ENCODE measurements at regions not wholly inside any gene's neighbourhood (a gene's known extent, or its start where the extent isn't known, plus 50 kb on each side); places are given as distances from the start of the nearest gene placed in this dataset.

GRCh38 chr1:232457595-232457994 lies 172.3 kb downstream of the SIPA1L2 start:
- Histone ChIP-seq H3K4me2 (ENCODE audit: low read length) (no peak overlapping the region), H3K9ac (ENCODE audit: low read length) (no peak overlapping the region), H4K20me1 (ENCODE audit: insufficient read depth) (no peaks in the 10 kb centered on the region), H3K27ac (ENCODE audit: low read length) (no peak overlapping the region), H3K36me3 (ENCODE audit: insufficient read depth, low read length) (no peaks in the 10 kb centered on the region), H3K9me2 (ENCODE audit: insufficient read depth, low read length) (no peaks in the 10 kb centered on the region), H2AFZ (ENCODE audit: low read depth, low read length) (no peak overlapping the region), H3K4me3 (ENCODE audit: low read length) (no peak overlapping the region), H3F3A (ENCODE audit: insufficient read depth, low read length, poor library complexity, severe bottlenecking) (no peaks in the 10 kb centered on the region), H3K9me3 (ENCODE audit: low read length) (no peaks in the 10 kb centered on the region), H3K27me3 (ENCODE audit: insufficient read depth, low read depth, low read length) (no peaks in the 10 kb centered on the region), H3K79me2 (replicated peaks; ENCODE audit: insufficient read depth, low read length) (no peaks in the 10 kb centered on the region)
- TF ChIP-seq CTCF (IDR thresholded peaks at IDR 0.05; ENCODE audit: poor library complexity, severe bottlenecking) (no peak), MXI1 (conservative IDR thresholded peaks at IDR 0.05; ENCODE audit: poor library complexity, severe bottlenecking) (no peak), EP300 (conservative IDR thresholded peaks at IDR 0.05; ENCODE audit: poor library complexity, severe bottlenecking) (no peak), TAF1 (IDR thresholded peaks at IDR 0.05; ENCODE audit: low read depth) (no peak), POLR2AphosphoS5 (IDR thresholded peaks at IDR 0.05) (no peak), RAD21 (conservative IDR thresholded peaks at IDR 0.05) (no peak), SMC3 (conservative IDR thresholded peaks at IDR 0.05; ENCODE audit: poor library complexity) (no peak), EZH2 (IDR thresholded peaks at IDR 0.05; ENCODE audit: borderline replicate concordance, insufficient read depth, low read length, poor library complexity, severe bottlenecking) (no peak)
- TF ChIP-seq, protein P1, sequence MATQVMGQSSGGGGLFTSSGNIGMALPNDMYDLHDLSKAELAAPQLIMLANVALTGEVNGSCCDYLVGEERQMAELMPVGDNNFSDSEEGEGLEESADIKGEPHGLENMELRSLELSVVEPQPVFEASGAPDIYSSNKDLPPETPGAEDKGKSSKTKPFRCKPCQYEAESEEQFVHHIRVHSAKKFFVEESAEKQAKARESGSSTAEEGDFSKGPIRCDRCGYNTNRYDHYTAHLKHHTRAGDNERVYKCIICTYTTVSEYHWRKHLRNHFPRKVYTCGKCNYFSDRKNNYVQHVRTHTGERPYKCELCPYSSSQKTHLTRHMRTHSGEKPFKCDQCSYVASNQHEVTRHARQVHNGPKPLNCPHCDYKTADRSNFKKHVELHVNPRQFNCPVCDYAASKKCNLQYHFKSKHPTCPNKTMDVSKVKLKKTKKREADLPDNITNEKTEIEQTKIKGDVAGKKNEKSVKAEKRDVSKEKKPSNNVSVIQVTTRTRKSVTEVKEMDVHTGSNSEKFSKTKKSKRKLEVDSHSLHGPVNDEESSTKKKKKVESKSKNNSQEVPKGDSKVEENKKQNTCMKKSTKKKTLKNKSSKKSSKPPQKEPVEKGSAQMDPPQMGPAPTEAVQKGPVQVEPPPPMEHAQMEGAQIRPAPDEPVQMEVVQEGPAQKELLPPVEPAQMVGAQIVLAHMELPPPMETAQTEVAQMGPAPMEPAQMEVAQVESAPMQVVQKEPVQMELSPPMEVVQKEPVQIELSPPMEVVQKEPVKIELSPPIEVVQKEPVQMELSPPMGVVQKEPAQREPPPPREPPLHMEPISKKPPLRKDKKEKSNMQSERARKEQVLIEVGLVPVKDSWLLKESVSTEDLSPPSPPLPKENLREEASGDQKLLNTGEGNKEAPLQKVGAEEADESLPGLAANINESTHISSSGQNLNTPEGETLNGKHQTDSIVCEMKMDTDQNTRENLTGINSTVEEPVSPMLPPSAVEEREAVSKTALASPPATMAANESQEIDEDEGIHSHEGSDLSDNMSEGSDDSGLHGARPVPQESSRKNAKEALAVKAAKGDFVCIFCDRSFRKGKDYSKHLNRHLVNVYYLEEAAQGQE (IDR thresholded peaks at IDR 0.05; ENCODE audit: borderline replicate concordance): no peak

- Histone ChIP-seq H3K9me2 (ENCODE audit: insufficient read depth, low read length) (no peaks in the 10 kb centered on the region), H3K4me2 (ENCODE audit: low read length) (no peak overlapping the region), H3K79me2 (replicated peaks; ENCODE audit: insufficient read depth, low read length) (no peaks in the 10 kb centered on the region), H2AFZ (ENCODE audit: low read depth, low read length) (no peak overlapping the region), H3K27me3 (ENCODE audit: insufficient read depth, low read depth, low read length) (no peaks in the 10 kb centered on the region), H3K27ac (ENCODE audit: low read length) (no peak overlapping the region), H3K4me3 (ENCODE audit: low read length) (no peak overlapping the region), H3K9me3 (ENCODE audit: low read length) (no peaks in the 10 kb centered on the region), H3K36me3 (ENCODE audit: insufficient read depth, low read length) (no peaks in the 10 kb centered on the region), H3F3A (ENCODE audit: insufficient read depth, low read length, poor library complexity, severe bottlenecking) (no peaks in the 10 kb centered on the region), H4K20me1 (ENCODE audit: insufficient read depth) (no peaks in the 10 kb centered on the region), H3K9ac (ENCODE audit: low read length) (no peak overlapping the region)
- TF ChIP-seq SMC3 (conservative IDR thresholded peaks at IDR 0.05; ENCODE audit: poor library complexity) (no peak), EP300 (conservative IDR thresholded peaks at IDR 0.05; ENCODE audit: poor library complexity, severe bottlenecking) (no peak), RAD21 (conservative IDR thresholded peaks at IDR 0.05) (no peak), POLR2AphosphoS5 (IDR thresholded peaks at IDR 0.05) (no peak), TAF1 (IDR thresholded peaks at IDR 0.05; ENCODE audit: low read depth) (no peak), MXI1 (conservative IDR thresholded peaks at IDR 0.05; ENCODE audit: poor library complexity, severe bottlenecking) (no peak), EZH2 (IDR thresholded peaks at IDR 0.05; ENCODE audit: borderline replicate concordance, insufficient read depth, low read length, poor library complexity, severe bottlenecking) (no peak), CTCF (IDR thresholded peaks at IDR 0.05; ENCODE audit: poor library complexity, severe bottlenecking) (no peak)
- TF ChIP-seq, protein P1 (IDR thresholded peaks at IDR 0.05; ENCODE audit: borderline replicate concordance): no peak
Measured at GRCh38 chr1:232456714-232457113, 173.2 kb downstream of the SIPA1L2 start.
